Naive thymus-derived CD8-positive, alpha-beta T cell (primary cell): ENCODE measurements at regions not wholly inside any gene's neighbourhood (a gene's known extent, or its start where the extent isn't known, plus 50 kb on each side); places are given as distances from the start of the nearest gene placed in this dataset.
"Not testable (repeated sequence)": the region's sequence is repeated elsewhere in the genome, so short reads cannot be mapped to it uniquely, and the experiment has no call there.

Experiments used
- ATAC-seq, 2 donors: fragments of 150-1000 bp; cut with Tn5 transposase in 1 of 2; sonication (Bioruptor Pico), chemical (Tn5 transposase) in 1 of 2; 1 replicate in 1 of 2; 2 replicates in 1 of 2; pipeline ENCODE4 v1.10.0; 2021; ENCODE audit warnings: mild to moderate bottlenecking in 2 of 2, moderate library complexity in 2 of 2
- POLR2A ChIA-PET: fragments of 350-600 bp; sonication (Branson Sonifier 250); formaldehyde crosslinking; loops from one replicate; lab custom pipeline; 2021; ENCODE audit warnings: antibody characterized with exemption; lab: Charles Lee
- DNase-seq, 10 donors: peaks; one replicate each; pipeline versions ENCODE4 v3.0.0 to v3.0.0-alpha.2; 2020 to 2022
- H3K27ac Mint-ChIP-seq, 10 donors: one replicate each; pipeline ENCODE4 v1.8.0; 2020 to 2022; ENCODE audit warnings: mild to moderate bottlenecking in 10 of 10, mixed read lengths in 10 of 10, moderate library complexity in 4 of 10, inconsistent platforms in 1 of 10
- H3K27me3 Mint-ChIP-seq, 5 donors: one replicate each; pipeline ENCODE4 v1.8.0; 2021 to 2022; ENCODE audit warnings: mixed read lengths in 5 of 5
- H3K36me3 Mint-ChIP-seq, 3 donors: one replicate each; pipeline ENCODE4 v1.8.0; 2020 to 2022; ENCODE audit warnings: mixed read lengths in 3 of 3, mild to moderate bottlenecking in 2 of 3, inconsistent platforms in 1 of 3
- H3K4me1 Mint-ChIP-seq, 4 donors: one replicate each; pipeline ENCODE4 v1.8.0; 2021 to 2022; ENCODE audit warnings: mixed read lengths in 4 of 4
- H3K4me3 Mint-ChIP-seq, 10 donors: one replicate each; pipeline ENCODE4 v1.8.0; 2020 to 2022; ENCODE audit warnings: mild to moderate bottlenecking in 10 of 10, mixed read lengths in 10 of 10, moderate library complexity in 6 of 10, inconsistent platforms in 1 of 10
- H3K9me3 Mint-ChIP-seq, 9 donors: one replicate each; pipeline ENCODE4 v1.8.0; 2020 to 2022; ENCODE audit warnings: mixed read lengths in 9 of 9, mild to moderate bottlenecking in 3 of 9, inconsistent platforms in 1 of 9, moderate library complexity in 1 of 9

- Mint-ChIP-seq H3K27ac (no peak overlapping the region), H3K9me3 (peaks cover 0 to 18% (median 4%) of the 10 kb centered on the region in 9 donors), H3K27me3 (no peaks in the 10 kb centered on the region), H3K4me1 (peaks cover 0 to 2% (median 0%) of the 10 kb centered on the region in 4 donors), H3K4me3 (no peak overlapping the region), H3K36me3 (peaks cover 1 to 9% (median 8%) of the 10 kb centered on the region in 3 donors)
- ATAC-seq: no peak
- no peak for DNase-seq
- POLR2A ChIA-PET: no interaction called here
These were observed 144.7 kb downstream of the OSTF1 start for GRCh38 chr9:75233011-75233410.

GRCh38 chr9:75235632-75236031, 147.3 kb downstream of the OSTF1 start:
- Mint-ChIP-seq H3K27me3 (peaks cover 0 to 2% (median 0%) of the 10 kb centered on the region in 5 donors), H3K27ac (no peak overlapping the region), H3K4me1 (peaks cover 0 to 2% (median under 1%) of the 10 kb centered on the region in 4 donors), H3K36me3 (peaks cover 0 to 9% (median 8%) of the 10 kb centered on the region in 3 donors), H3K4me3 (no peak overlapping the region), H3K9me3 (peaks cover 0 to 17% (median 4%) of the 10 kb centered on the region in 9 donors)
- ATAC-seq: no peak
- no peak for DNase-seq
- POLR2A ChIA-PET: no interaction called here

- POLR2A ChIA-PET: interaction anchor here (1.0 kb wide), 1 partner anchor 210 kb away, joined by 3 read pairs; the partner anchor contains the start of gene CARNMT1
- peak; percentile 82 to 88 for ATAC-seq
- Mint-ChIP-seq H3K4me3 (no peak overlapping the region), H3K27ac (no peak overlapping the region), H3K27me3 (peaks cover 0 to 4% (median 0%) of the 10 kb centered on the region in 5 donors), H3K36me3 (peaks cover 0 to 9% (median 8%) of the 10 kb centered on the region in 3 donors), H3K4me1 (peaks cover 0 to 1% (median 0%) of the 10 kb centered on the region in 4 donors), H3K9me3 (peaks cover 0 to 17% (median 4%) of the 10 kb centered on the region in 9 donors)
- DNase-seq: peak in 8 of 10 donors; percentile 11 to 69 (median 50)
These were observed 150.1 kb downstream of the OSTF1 start for GRCh38 chr9:75238311-75238976.

GRCh38 chr9:75239176-75239575, 150.9 kb downstream of the OSTF1 start:
- POLR2A ChIA-PET: no interaction called here
- H3K27me3 Mint-ChIP-seq: peaks cover 0 to 4% (median 0%) of the 10 kb centered on the region in 5 donors
- H3K4me3 Mint-ChIP-seq: no peak overlapping the region
- DNase-seq: no peak
- H3K36me3 Mint-ChIP-seq: peaks cover 0 to 9% (median 8%) of the 10 kb centered on the region in 3 donors
- ATAC-seq: no peak
- peaks cover 0 to 1% (median 0%) of the 10 kb centered on the region in 4 donors for H3K4me1 Mint-ChIP-seq
- H3K9me3 Mint-ChIP-seq: peaks cover 0 to 16% (median 4%) of the 10 kb centered on the region in 9 donors
- no peak overlapping the region for H3K27ac Mint-ChIP-seq

- peaks cover 0 to 1% (median 0%) of the 10 kb centered on the region in 4 donors for H3K4me1 Mint-ChIP-seq
- no peak overlapping the region for H3K27ac Mint-ChIP-seq
- peaks cover 0 to 4% (median 0%) of the 10 kb centered on the region in 5 donors for H3K27me3 Mint-ChIP-seq
- peaks cover under 1 to 24% (median 12%) of the 10 kb centered on the region in 9 donors for H3K9me3 Mint-ChIP-seq
- ATAC-seq (no peak), DNase-seq (no peak)
- POLR2A ChIA-PET: no interaction called here
- H3K36me3 Mint-ChIP-seq: peaks cover 0 to 16% (median 11%) of the 10 kb centered on the region in 3 donors
- no peak overlapping the region for H3K4me3 Mint-ChIP-seq
These were observed 154.1 kb downstream of the OSTF1 start for GRCh38 chr9:75242426-75242825.

- peaks cover 0 to 4% (median 0%) of the 10 kb centered on the region in 5 donors for H3K27me3 Mint-ChIP-seq
- H3K4me3 Mint-ChIP-seq: no peak overlapping the region
- POLR2A ChIA-PET: no interaction called here
- H3K4me1 Mint-ChIP-seq: no peaks in the 10 kb centered on the region
- H3K36me3 Mint-ChIP-seq: peaks cover 11 to 51% (median 37%) of the 10 kb centered on the region in 3 donors
- ATAC-seq (no peak), DNase-seq (no peak)
- no peak overlapping the region for H3K27ac Mint-ChIP-seq
- peaks cover 24 to 65% (median 38%) of the 10 kb centered on the region in 9 donors for H3K9me3 Mint-ChIP-seq
These were observed 158.6 kb downstream of the OSTF1 start for GRCh38 chr9:75246949-75247348.

GRCh38 chr9:75265525-75265972, 177.2 kb downstream of the OSTF1 start:
- no peaks in the 10 kb centered on the region for H3K9me3 Mint-ChIP-seq
- POLR2A ChIA-PET: no interaction called here
- H3K27me3 Mint-ChIP-seq: peaks cover 0 to 1% (median 0%) of the 10 kb centered on the region in 5 donors
- H3K4me1 Mint-ChIP-seq: peaks cover 0 to 2% (median 0%) of the 10 kb centered on the region in 4 donors
- DNase-seq (peak in 9 of 10 donors; percentile 9 to 65 (median 48)), ATAC-seq (peak; percentile 43 to 52)
- no peak overlapping the region for H3K27ac Mint-ChIP-seq
- peaks cover 0 to 2% (median 0%) of the 10 kb centered on the region in 3 donors for H3K36me3 Mint-ChIP-seq
- no peak overlapping the region for H3K4me3 Mint-ChIP-seq

DNA sequence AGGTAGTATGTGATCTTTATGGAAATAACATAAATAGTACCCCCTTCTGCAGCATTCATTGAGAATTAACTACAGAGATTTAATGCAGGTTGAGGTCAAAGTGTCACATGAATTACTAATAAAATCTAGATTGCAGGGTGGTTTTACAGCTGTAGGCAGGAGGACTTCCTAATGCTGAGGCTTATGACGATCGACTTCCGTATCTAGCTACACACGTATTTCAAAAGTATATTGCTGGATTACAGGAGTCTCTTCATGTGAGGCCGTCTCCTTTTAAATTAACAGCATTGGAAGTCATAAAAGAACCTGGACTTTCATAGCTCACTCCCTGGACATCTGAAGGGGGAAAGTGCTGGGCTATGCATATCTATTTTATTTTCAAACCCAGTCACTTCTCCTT, 180.9 kb downstream of the OSTF1 start:
- Mint-ChIP-seq H3K4me3 (no peak overlapping the region), H3K36me3 (peaks cover 0 to 7% (median 5%) of the 10 kb centered on the region in 3 donors), H3K4me1 (peaks cover 0 to 2% (median 0%) of the 10 kb centered on the region in 4 donors), H3K27me3 (no peaks in the 10 kb centered on the region), H3K27ac (peak overlapping the region in 1 of 10 donors; percentile 8), H3K9me3 (peaks cover 2 to 27% (median 12%) of the 10 kb centered on the region in 9 donors)
- POLR2A ChIA-PET: no interaction called here
- no peak for ATAC-seq
- DNase-seq: no peak

- H3K27ac Mint-ChIP-seq, H3K4me3 Mint-ChIP-seq, ATAC-seq, DNase-seq, H3K4me1 Mint-ChIP-seq, POLR2A ChIA-PET, H3K27me3 Mint-ChIP-seq: not testable (repeated sequence)
- Mint-ChIP-seq H3K36me3 (peaks cover 0 to 20% (median 10%) of the 10 kb centered on the region in 3 donors), H3K9me3 (peaks cover 2 to 42% (median 17%) of the 10 kb centered on the region in 9 donors)
These were observed 184.7 kb downstream of the OSTF1 start for GRCh38 chr9:75273055-75273454.

- POLR2A ChIA-PET: no interaction called here
- DNase-seq (no peak), ATAC-seq (no peak)
- peaks cover 0 to 24% (median 10%) of the 10 kb centered on the region in 3 donors for H3K36me3 Mint-ChIP-seq
- peaks cover 2 to 46% (median 20%) of the 10 kb centered on the region in 9 donors for H3K9me3 Mint-ChIP-seq
- no peaks in the 10 kb centered on the region for H3K27me3 Mint-ChIP-seq
- no peaks in the 10 kb centered on the region for H3K4me1 Mint-ChIP-seq
- no peak overlapping the region for H3K4me3 Mint-ChIP-seq
- no peak overlapping the region for H3K27ac Mint-ChIP-seq
These were observed 186.5 kb downstream of the OSTF1 start for GRCh38 chr9:75274781-75275180.

DNA sequence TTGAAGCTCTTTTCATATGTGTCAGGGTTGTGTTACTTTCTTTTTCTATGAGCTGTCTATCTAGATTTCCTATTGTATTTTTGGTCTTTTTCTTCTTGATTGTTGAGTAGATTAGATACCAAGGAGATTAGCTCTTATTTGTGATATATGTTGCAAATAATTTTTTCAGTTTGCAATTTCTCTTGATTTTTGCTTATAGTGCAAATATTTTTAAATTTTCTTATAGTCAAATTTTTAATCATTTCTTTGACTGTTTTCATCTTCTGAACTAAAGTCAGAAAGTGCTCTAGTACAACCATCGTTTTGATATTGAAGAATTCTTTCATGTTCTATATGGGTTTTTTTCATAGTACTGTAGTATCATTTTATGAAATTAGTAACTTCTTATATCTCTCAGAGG, 193.7 kb downstream of the OSTF1 start:
- POLR2A ChIA-PET: no interaction called here
- DNase-seq (no peak), ATAC-seq (no peak)
- peaks cover 0 to 30% (median 10%) of the 10 kb centered on the region in 3 donors for H3K36me3 Mint-ChIP-seq
- H3K27me3 Mint-ChIP-seq: peaks cover 0 to 10% (median 0%) of the 10 kb centered on the region in 5 donors
- H3K9me3 Mint-ChIP-seq: peaks cover 0 to 48% (median 18%) of the 10 kb centered on the region in 9 donors
- H3K4me1 Mint-ChIP-seq: no peaks in the 10 kb centered on the region
- H3K4me3 Mint-ChIP-seq: no peak overlapping the region
- no peak overlapping the region for H3K27ac Mint-ChIP-seq

DNA sequence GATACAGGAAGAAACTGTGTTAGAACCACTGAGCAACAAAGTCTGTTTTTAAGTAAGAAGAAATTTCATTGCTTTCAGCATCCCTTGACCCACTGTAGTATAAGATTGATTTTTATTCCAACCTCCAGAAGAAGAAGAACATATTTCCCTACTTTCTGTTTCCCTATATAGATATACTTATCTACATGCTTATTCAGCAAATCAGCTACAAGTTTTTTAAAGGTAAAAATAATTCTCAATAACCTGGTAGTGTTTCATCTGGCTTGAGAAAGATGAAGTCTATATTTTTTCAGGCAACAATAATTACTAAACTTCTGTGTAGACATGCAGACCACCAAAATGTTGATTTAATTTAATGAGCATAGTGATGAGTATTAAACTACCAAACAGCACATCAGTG, 201.0 kb downstream of the OSTF1 start:
- Mint-ChIP-seq H3K27ac (no peak overlapping the region), H3K36me3 (peaks cover 0 to 31% (median 6%) of the 10 kb centered on the region in 3 donors), H3K27me3 (peaks cover 0 to 21% (median 0%) of the 10 kb centered on the region in 5 donors), H3K9me3 (peaks cover 0 to 47% (median 11%) of the 10 kb centered on the region in 9 donors), H3K4me3 (no peak overlapping the region), H3K4me1 (no peaks in the 10 kb centered on the region)
- ATAC-seq (no peak), DNase-seq (no peak)
- POLR2A ChIA-PET: no interaction called here

- no peak for ATAC-seq
- H3K4me3 Mint-ChIP-seq: no peak overlapping the region
- no peak for DNase-seq
- peaks cover 0 to under 1% (median 0%) of the 10 kb centered on the region in 3 donors for H3K36me3 Mint-ChIP-seq
- H3K27me3 Mint-ChIP-seq: no peaks in the 10 kb centered on the region
- H3K9me3 Mint-ChIP-seq: peaks cover 0 to 3% (median under 1%) of the 10 kb centered on the region in 9 donors
- H3K27ac Mint-ChIP-seq: no peak overlapping the region
- H3K4me1 Mint-ChIP-seq: no peaks in the 10 kb centered on the region
- POLR2A ChIA-PET: no interaction called here
These were observed 211.0 kb downstream of the OSTF1 start for GRCh38 chr9:75299324-75299723.
